Activated naive CD8-positive, alpha-beta T cell treated with anti-CD3 and anti-CD28 coated beads, Interleukin-2, amount 10 ng/mL, durations not matched to agents 7 days and 5 days (primary cell): ENCODE measurements at regions not wholly inside any gene's neighbourhood (a gene's known extent, or its start where the extent isn't known, plus 50 kb on each side); places are given as distances from the start of the nearest gene placed in this dataset.
"Not testable (repeated sequence)": the region's sequence is repeated elsewhere in the genome, so short reads cannot be mapped to it uniquely, and the experiment has no call there.

Experiments used
- ATAC-seq: fragments of 150-1000 bp; cut with Tn5 transposase; one replicate; pipeline ENCODE4 v1.10.0; 2021; ENCODE audit warnings: low read depth, moderate library complexity
- POLR2A ChIA-PET: fragments of 350-600 bp; sonication (Branson Sonifier 250); formaldehyde crosslinking; loops from one replicate; lab custom pipeline; 2021; ENCODE audit warnings: antibody characterized with exemption; lab: Charles Lee
- DNase-seq: peaks from one replicate; pipeline ENCODE4 v3.0.0; 2021
- H3K27ac Mint-ChIP-seq: one replicate; pipeline ENCODE4 v1.8.0; 2022; ENCODE audit warnings: mild to moderate bottlenecking, mixed read lengths
- H3K27me3 Mint-ChIP-seq: one replicate; pipeline ENCODE4 v1.8.0; 2022; ENCODE audit warnings: mild to moderate bottlenecking, moderate library complexity, mixed read lengths
- H3K36me3 Mint-ChIP-seq: one replicate; pipeline ENCODE4 v1.8.0; 2021; ENCODE audit warnings: mild to moderate bottlenecking, mixed read lengths
- H3K4me1 Mint-ChIP-seq: one replicate; pipeline ENCODE4 v1.8.0; 2021; ENCODE audit warnings: mixed read lengths
- H3K4me3 Mint-ChIP-seq: one replicate; pipeline ENCODE4 v1.8.0; 2022; ENCODE audit warnings: mild to moderate bottlenecking, moderate library complexity, mixed read lengths
- H3K9me3 Mint-ChIP-seq: one replicate; pipeline ENCODE4 v1.8.0; 2021; ENCODE audit warnings: mixed read lengths

- ATAC-seq (peak; percentile 64), DNase-seq (peak; percentile 57)
- Mint-ChIP-seq H3K27ac (no peak overlapping the region), H3K27me3 (no peaks in the 10 kb centered on the region), H3K36me3 (peaks cover 14% of the 10 kb centered on the region), H3K9me3 (peaks cover 19% of the 10 kb centered on the region), H3K4me3 (no peak overlapping the region), H3K4me1 (peaks cover 32% of the 10 kb centered on the region)
- POLR2A ChIA-PET = interaction anchor here (0.8 to 2.3 kb wide), 3 partner anchors 9 to 33 kb away, joined by 3 to 12 read pairs (median 4); no protein-coding TSS in a partner anchor
These were observed 52.2 kb upstream of the MKI67 start for GRCh38 chr10:128178302-128178958.

- Mint-ChIP-seq H3K4me3 (peak overlapping the region; percentile 79), H3K27ac (peak overlapping the region; percentile 90), H3K27me3 (no peaks in the 10 kb centered on the region), H3K36me3 (peaks cover 24% of the 10 kb centered on the region), H3K9me3 (peaks cover 15% of the 10 kb centered on the region), H3K4me1 (peaks cover 37% of the 10 kb centered on the region)
- DNase-seq (peak; percentile 37), ATAC-seq (peak; percentile 99)
- POLR2A ChIA-PET = interaction anchor here (0.5 to 1.8 kb wide), 8 partner anchors 10 to 1282 kb away, joined by 3 to 8 read pairs (median 3); no protein-coding TSS in a partner anchor
These were observed 54.6 kb upstream of the MKI67 start for GRCh38 chr10:128180843-128181242.

- H3K27ac Mint-ChIP-seq = no peak overlapping the region
- H3K27me3 Mint-ChIP-seq = no peaks in the 10 kb centered on the region
- peaks cover 39% of the 10 kb centered on the region for H3K4me1 Mint-ChIP-seq
- peaks cover 13% of the 10 kb centered on the region for H3K9me3 Mint-ChIP-seq
- POLR2A ChIA-PET = no interaction called here
- ATAC-seq = no peak
- H3K36me3 Mint-ChIP-seq = peaks cover 24% of the 10 kb centered on the region
- no peak for DNase-seq
- H3K4me3 Mint-ChIP-seq = no peak overlapping the region
These were observed 59.4 kb upstream of the MKI67 start for GRCh38 chr10:128185627-128186026.

DNA sequence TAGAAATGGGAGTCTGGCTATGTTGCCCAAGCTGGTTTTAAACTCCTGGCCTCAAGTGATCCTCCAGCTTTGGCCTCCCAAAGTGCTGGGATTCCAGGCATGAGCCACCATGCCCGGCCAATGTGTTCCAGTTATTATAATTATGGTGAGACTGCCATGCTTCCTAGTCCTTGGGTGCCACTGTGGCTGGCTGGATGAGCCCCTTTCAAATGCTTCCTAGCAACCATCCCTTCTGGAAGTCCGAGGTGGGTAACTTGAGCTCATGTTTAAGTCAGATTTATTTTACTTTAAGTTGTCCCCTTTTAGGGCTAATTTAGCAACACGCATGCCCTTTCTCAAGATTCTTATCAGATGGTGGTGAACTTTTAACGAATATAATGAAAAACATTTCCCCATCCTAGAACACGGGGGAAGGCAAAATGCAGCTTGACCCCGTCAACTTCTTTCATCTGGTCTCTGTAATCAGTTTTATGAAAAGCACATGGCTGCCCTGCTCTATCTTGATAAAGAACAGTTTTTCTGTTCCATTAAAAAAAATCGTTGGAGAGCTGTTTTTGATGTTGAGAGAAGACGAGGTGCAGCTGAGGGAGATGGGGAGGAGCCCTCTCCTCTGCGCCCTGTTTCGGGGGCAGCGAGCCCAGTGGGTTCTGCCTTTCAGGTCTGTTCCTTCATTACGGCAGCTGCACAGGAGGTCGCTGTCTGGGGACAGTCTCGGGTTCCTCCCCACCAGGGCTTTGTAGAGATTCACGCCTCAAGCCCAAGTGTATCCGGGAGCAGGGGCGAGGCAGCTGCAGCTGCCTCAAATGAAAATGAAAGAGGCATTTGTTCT, 61.0 kb upstream of the MKI67 start:
- DNase-seq (peak; percentile 52), ATAC-seq (peak; percentile 96)
- peaks cover 24% of the 10 kb centered on the region for H3K36me3 Mint-ChIP-seq
- H3K27ac Mint-ChIP-seq = peak overlapping the region; percentile 82
- POLR2A ChIA-PET = interaction anchor here (0.7 to 1.1 kb wide), 4 partner anchors 8 to 61 kb away, joined by 3 to 4 read pairs (median 4); partner anchors contain the start of gene MKI67
- H3K27me3 Mint-ChIP-seq = no peaks in the 10 kb centered on the region
- H3K4me3 Mint-ChIP-seq = peak overlapping the region; percentile 53
- H3K9me3 Mint-ChIP-seq = peaks cover 13% of the 10 kb centered on the region
- H3K4me1 Mint-ChIP-seq = peaks cover 26% of the 10 kb centered on the region

DNA sequence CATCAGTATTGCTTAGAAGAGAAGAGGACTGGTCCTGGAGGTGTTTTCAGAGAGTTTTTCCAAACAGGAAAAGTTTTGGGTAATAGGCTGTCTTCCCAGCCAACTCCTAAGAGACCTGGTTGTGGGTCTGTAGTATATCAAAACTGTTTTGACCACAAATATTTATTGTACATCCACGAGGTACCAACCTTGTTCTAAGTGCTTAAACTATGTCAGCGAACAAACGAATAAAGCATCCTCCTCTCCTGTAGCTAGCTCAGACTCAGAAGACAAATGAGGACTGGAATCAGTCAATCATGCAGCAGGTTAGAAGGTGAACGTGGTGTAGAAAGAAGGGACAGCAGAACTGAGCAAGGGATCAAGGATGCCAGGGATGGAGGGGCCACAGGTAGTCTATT, 61.6 kb upstream of the MKI67 start:
- POLR2A ChIA-PET = interaction anchor here (0.7 to 1.3 kb wide), 4 partner anchors 9 to 29 kb away, joined by 3 to 4 read pairs (median 4); no protein-coding TSS in a partner anchor
- Mint-ChIP-seq H3K27ac (peak overlapping the region; percentile 82), H3K36me3 (peaks cover 20% of the 10 kb centered on the region), H3K27me3 (no peaks in the 10 kb centered on the region), H3K4me3 (peak overlapping the region; percentile 53), H3K4me1 (peaks cover 25% of the 10 kb centered on the region), H3K9me3 (peaks cover 10% of the 10 kb centered on the region)
- DNase-seq = no peak
- ATAC-seq = peak; percentile 23

GRCh38 chr10:128189176-128189575, 63.0 kb upstream of the MKI67 start:
- H3K4me3 Mint-ChIP-seq = no peak overlapping the region
- H3K9me3 Mint-ChIP-seq = peaks cover 3% of the 10 kb centered on the region
- peaks cover 20% of the 10 kb centered on the region for H3K4me1 Mint-ChIP-seq
- POLR2A ChIA-PET = interaction anchor here (0.8 to 1.3 kb wide), 2 partner anchors 10 to 22 kb away, joined by 3 read pairs; no protein-coding TSS in a partner anchor
- ATAC-seq (no peak), DNase-seq (no peak)
- no peak overlapping the region for H3K27ac Mint-ChIP-seq
- H3K36me3 Mint-ChIP-seq = peaks cover 10% of the 10 kb centered on the region
- H3K27me3 Mint-ChIP-seq = no peaks in the 10 kb centered on the region

DNA sequence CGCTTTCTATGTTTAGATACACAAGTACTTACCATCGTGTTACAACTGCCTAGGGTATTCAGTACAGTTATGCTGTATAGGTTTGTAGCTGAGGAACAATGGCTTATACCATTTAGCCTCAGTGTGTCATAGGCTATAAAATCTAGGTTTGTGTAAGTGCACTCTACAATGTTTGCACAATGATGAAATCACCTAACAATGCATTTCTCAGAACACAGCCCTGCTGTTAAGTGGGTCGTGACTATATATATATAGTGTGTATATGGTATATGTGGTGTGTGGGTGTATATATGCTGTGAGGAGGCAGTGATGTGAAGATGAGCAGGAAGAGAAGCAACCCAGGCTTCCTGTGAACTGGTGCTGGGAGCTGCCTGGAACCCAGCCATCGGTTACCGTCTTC, 65.6 kb upstream of the MKI67 start:
- POLR2A ChIA-PET = interaction anchor here (1.9 kb wide), 1 partner anchor 11 kb away, joined by 8 read pairs; no protein-coding TSS in a partner anchor
- no peak overlapping the region for H3K27ac Mint-ChIP-seq
- H3K4me3 Mint-ChIP-seq = no peak overlapping the region
- H3K4me1 Mint-ChIP-seq = peaks cover 16% of the 10 kb centered on the region
- H3K36me3 Mint-ChIP-seq = no peaks in the 10 kb centered on the region
- H3K27me3 Mint-ChIP-seq = no peaks in the 10 kb centered on the region
- no peak for ATAC-seq
- DNase-seq = no peak
- no peaks in the 10 kb centered on the region for H3K9me3 Mint-ChIP-seq

GRCh38 chr10:128201826-128202225, 75.6 kb upstream of the MKI67 start:
- H3K4me1 Mint-ChIP-seq, H3K27me3 Mint-ChIP-seq, H3K4me3 Mint-ChIP-seq, H3K27ac Mint-ChIP-seq, DNase-seq, ATAC-seq, POLR2A ChIA-PET: not testable (repeated sequence)
- peaks cover 20% of the 10 kb centered on the region for H3K9me3 Mint-ChIP-seq
- peaks cover 21% of the 10 kb centered on the region for H3K36me3 Mint-ChIP-seq

GRCh38 chr10:128203028-128203427, 76.8 kb upstream of the MKI67 start:
- peaks cover 5% of the 10 kb centered on the region for H3K27me3 Mint-ChIP-seq
- DNase-seq (no peak), ATAC-seq (no peak)
- peaks cover 20% of the 10 kb centered on the region for H3K9me3 Mint-ChIP-seq
- peaks cover 21% of the 10 kb centered on the region for H3K36me3 Mint-ChIP-seq
- POLR2A ChIA-PET = no interaction called here
- no peaks in the 10 kb centered on the region for H3K4me1 Mint-ChIP-seq
- H3K4me3 Mint-ChIP-seq = no peak overlapping the region
- no peak overlapping the region for H3K27ac Mint-ChIP-seq

DNA sequence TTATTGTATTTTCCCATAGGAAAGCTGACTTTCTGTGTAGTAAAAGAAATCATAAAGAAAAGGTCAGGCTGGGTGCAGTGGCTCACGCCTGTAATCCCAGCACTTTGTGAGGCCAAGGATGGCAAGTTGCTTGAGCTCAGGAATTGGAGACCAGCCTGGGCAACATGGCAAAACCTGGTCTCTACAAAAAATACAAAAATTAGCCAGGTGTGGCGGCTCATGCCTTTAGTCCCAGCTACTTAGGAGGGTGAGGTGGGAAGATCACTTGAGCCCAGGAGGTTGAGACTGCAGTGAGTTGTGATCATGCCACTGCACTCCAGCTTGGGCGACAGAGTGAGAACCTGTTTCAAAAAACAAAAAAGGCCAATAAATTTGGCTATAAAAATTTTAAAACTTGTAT, 79.4 kb upstream of the MKI67 start:
- H3K27me3 Mint-ChIP-seq, H3K27ac Mint-ChIP-seq, DNase-seq, H3K4me3 Mint-ChIP-seq, H3K4me1 Mint-ChIP-seq, POLR2A ChIA-PET, ATAC-seq: not testable (repeated sequence)
- Mint-ChIP-seq H3K36me3 (peaks cover 19% of the 10 kb centered on the region), H3K9me3 (peaks cover 18% of the 10 kb centered on the region)

DNA sequence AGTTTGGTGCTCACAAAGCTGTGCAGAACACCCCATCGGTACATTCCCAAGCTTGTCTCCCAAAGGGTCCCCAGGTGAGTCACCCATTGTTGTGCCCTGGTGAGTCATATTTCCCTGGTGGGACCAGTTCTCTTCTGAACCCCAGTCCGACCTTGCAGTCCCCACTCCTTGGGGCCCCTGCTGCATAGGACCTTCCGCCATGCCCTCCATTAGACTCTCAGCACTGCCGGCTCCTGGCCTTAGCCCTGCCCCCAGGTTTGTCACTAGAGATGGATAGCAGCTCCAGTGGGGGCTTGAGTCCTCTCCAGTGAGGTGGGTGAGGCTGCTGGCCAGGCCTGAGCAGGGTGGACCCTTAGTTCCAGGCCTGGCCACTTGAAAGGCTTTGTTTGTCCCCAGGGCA, 80.5 kb upstream of the MKI67 start:
- peaks cover 7% of the 10 kb centered on the region for H3K27me3 Mint-ChIP-seq

DNA sequence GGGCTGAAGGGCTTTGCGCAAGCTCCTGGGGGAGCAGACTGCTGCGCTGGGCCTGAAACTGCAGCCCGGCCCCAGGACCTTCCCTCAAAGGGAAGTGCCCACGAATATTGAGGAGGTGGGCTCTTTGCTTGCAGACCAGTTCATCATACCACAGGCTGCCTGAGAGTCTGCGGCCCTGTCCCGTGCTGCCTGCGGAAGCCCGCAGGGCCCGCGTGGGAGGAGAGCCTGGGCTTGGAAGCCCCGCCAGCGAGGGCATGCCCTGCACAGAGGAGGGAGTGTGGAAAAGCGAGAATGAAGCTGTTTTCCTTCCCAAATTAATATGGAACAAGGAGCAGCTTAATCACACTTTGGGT, 83.6 kb upstream of the MKI67 start:
- Mint-ChIP-seq H3K27ac (peak overlapping the region; percentile 73), H3K4me3 (peak overlapping the region; percentile 79), H3K27me3 (peaks cover 8% of the 10 kb centered on the region), H3K4me1 (peaks cover 13% of the 10 kb centered on the region), H3K36me3 (no peaks in the 10 kb centered on the region), H3K9me3 (no peaks in the 10 kb centered on the region)
- POLR2A ChIA-PET = no interaction called here
- DNase-seq = peak; percentile 36
- peak; percentile 7 for ATAC-seq

More for the DNA sequence above, 80.5 kb upstream of the MKI67 start:
- POLR2A ChIA-PET = no interaction called here
- Mint-ChIP-seq H3K4me3 (no peak overlapping the region), H3K36me3 (peaks cover 10% of the 10 kb centered on the region), H3K27ac (no peak overlapping the region), H3K9me3 (peaks cover 7% of the 10 kb centered on the region), H3K4me1 (peaks cover 7% of the 10 kb centered on the region)
- DNase-seq (no peak), ATAC-seq (no peak)
